DMS114 treated with DMSO at 0.1 percent for 48 hours (cell line): ENCODE measurements at regions not wholly inside any gene's neighbourhood (a gene's known extent, or its start where the extent isn't known, plus 50 kb on each side); places are given as distances from the start of the nearest gene placed in this dataset.

Experiments
- DNase-seq: peaks from one replicate; lab custom pipeline; 2025; ENCODE audit not compliant: unreplicated experiment; lab: John Stamatoyannopoulos, UW

DNA sequence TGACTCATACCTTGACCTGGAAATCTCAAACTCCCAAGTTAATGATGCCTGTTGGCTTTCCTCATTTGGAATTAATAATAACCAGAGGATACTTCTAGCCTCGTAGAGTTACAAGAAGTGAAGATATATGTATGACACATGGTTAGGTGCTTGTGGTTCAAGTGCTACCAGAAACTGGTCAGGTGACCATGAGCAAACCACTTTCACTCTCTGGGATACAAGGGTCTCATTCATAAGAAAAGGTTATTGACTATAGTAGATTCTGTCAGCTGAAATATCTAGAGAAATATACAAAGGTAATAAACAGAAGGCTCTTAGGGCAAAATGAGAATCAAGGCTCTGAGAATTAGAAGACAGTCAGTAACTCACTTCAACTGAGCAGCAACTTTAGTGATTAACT is 233.3 kb downstream of the KCNA4 start:
- DNase-seq = no peak

DNA sequence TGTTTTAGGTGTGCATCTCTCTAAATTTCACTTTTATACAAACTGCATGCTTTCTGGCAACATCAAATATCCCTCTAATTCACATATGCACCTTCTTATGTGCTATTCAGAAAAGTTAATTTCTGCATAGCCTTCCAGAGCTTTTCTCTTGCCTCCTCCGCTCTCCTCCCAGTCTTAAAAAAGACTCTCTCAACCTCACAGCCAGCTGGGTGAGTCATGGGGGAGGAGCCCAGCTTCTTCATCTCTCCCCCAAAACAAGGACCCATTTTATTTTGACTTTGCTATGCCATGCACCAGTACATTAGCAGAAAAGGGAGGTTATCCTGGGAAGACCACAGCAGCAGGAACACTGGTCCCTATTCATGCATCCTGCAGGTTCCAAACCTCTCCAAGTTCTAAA is 234.4 kb downstream of the KCNA4 start:
- no peak for DNase-seq

DNA sequence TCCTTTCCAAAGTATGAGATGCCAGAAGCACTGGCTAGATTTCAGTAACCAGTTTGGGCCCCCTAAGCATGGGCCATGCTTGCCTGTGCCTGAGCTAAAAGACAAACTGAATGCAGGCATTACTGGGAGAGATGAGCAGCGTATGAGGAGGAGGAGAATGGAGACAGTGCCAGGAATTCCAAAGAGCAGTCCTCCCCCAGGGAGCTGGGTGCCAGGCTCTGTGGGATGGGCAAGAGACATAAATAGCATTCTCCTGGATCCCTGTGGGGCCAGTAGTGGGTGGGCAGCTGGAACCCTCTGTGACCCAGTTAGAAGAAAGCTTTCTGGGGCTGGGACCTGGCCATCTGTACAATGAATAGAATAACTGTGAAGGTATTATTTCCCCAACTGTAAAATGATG is 235.6 kb downstream of the KCNA4 start:
- DNase-seq = no peak

DNA sequence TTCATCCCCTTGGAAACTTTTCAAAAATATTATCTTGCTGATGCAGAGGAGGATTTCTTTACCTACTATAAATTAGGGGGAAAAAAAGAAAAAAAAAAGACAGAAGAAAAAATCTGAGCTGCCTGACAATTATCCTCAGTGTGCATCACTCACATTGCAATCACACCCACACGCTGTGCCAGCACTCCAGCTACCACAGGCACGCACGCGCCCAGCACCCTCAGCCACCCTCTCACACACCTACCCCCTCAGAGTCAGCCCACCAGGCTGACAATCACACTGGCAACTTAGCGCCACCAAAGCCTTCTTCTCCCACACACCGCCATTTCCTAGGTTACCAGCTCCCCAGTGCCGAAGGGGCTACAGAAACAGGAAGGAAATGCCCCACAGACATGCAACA is 236.1 kb downstream of the KCNA4 start:
- no peak for DNase-seq

DNA sequence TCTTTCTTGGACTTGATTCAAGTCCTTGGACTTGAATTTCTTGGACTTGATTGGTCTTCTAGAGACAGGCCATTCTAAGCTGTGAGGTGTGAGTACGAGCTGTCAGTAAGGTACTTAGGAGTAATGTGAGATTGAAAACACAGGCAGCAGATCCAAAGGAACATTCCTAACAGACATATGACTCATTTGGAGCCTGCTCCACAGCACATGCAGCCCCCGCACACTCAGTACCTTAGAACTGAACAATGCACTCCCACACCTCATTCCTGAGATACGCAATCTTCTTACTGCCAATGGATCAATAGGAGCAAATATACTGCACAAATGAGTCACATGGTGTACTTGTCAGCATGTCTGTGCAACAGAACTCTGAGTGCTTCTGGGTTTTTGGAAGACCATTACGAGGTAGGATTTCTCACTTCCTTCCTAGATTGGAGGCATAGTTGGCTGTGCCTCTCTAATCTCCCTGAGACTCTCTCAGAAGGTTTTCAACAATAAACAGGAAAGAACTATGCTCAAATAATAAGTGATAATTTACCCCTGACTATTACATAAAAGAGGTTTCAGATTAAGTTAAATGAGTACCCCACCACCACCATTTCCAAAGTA is 243.1 kb downstream of the KCNA4 start:
- no peak for DNase-seq

DNA sequence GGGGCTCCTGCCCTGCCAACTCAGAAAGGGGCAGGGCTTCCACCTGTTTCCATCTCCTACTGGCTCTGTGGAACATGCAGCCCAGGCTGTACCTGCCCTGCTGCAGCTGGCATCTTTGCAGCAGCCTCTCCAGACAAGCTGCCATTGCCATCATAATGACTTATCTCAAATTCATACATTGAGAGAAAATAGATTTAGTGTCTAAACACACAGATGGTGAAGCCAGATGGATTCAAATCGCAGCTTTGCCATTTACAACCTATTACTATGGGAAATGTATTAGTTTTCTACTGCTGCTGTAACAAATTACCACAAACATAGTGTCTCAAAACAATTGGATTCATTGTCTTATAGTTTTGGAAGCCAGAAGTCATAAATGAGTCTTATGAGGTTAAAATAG is 260.0 kb downstream of the KCNA4 start:
- no peak for DNase-seq

DNA sequence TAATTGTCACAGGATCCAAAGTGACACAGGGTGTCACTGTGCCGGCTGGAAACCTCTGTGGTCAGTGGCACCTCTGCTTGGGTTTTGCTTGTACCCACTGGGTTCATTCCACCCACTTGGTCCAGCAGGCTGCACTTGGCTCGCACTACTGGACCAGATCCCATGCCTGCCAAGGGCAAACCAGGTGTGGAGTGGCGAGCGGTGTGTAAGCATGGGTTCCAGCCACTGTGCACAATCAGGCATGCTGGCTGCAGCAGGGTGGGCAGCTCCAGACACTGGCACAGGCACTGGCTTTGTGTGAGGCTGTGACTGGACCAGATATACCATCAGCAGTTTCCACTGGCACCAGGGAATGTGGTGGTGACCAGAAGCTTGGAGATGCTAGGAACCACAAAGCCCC is 261.4 kb downstream of the KCNA4 start:
- DNase-seq = no peak

DNA sequence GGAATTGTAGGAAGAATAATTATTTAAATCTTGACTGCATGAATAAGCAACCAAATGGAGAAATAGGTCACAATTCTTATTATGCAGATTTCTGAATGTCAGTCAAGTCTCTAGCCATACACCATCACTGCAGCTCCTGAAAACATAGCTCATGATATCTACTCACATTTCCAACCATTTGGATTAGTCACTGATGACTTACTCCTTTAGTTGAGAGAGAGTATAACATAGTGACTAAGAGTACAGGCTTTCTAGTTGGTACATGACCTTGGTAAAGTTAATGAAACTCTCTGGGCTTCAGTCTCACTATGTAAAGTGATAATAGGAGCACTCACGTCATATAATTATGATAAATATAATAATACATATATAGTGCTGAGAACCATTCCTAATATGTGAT is 265.2 kb downstream of the KCNA4 start:
- no peak for DNase-seq

DNA sequence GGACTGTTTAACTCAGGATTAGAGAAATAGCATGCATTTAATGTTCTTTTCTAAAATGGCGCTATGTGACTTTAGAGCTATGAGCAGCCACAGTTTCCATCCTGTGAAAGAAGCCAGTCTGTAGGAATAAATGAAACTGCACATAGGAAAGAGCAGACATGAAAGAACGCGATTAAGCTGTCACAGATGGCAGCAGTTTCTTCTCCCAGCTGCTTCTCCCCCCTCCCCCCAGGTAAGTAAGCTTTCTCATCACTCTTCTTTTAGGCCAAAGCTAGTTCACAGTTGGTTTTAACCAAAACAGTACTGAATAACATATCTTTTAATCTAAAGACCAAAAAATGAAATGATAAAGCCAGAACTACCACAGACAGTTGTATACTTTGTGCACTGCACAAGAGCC is 266.4 kb downstream of the KCNA4 start:
- no peak for DNase-seq

DNA sequence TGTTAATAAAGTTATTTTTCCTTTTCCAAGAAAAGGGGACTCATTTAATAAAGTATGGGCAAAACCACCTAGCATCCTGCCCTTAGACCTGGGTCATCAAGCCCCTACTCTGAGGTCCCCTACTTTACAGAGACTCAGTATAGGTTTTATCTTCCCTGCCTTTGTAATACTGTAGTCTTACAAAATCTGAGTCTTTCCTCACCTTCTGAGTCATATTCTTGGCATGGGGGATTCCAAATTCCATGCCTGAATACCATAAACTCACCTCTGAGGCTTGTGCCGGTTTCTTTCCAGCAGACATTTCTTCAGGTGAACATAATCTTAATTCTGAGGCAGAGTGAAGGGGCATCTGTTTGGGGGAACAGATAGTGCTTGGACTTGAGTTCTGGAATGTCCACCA is 282.5 kb downstream of the KCNA4 start:
- DNase-seq = no peak

DNA sequence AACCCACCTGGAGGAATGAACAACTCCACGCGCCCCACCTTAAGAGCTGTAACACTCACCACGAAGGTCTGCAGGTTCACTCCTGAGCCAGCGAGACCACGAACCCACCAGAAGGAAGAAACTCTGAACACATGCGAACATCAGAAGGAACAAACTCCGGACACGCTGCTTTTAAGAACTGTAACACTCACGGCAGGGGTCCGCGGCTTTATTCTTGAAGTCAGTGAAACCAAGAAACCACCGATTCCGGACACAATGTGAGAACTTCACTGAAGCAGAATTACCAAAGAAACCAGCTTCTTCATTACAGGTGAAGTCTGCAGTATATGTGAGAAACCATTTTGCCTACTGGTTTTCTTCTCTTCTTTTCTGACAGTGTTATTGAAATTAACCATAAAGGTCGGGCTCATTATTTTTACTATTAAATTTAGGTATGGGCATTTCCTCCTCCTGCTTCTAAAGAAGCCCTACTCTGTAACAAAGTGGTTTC is 303.0 kb downstream of the KCNA4 start:
- no peak for DNase-seq

DNA sequence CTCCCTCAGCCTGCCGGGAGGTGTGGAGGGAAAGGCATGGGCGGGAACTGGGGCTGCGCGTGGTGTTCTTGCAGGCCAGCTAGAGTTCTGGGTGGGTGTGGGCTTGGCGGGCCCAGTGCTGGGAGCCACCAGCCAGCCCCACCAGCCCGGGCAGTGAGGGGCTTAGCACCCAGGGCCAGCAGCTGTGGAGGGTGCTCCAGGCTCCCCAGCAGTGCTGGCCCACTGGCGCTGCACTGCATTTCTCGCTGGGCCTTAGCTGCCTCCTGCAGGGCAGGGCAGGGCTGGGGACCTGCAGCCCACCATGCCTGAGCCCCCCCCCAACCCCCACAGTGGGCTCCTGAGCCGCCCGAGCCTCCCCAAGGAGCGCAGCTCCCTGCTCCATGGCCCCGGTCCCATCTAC is 304.2 kb downstream of the KCNA4 start:
- DNase-seq = no peak

DNA sequence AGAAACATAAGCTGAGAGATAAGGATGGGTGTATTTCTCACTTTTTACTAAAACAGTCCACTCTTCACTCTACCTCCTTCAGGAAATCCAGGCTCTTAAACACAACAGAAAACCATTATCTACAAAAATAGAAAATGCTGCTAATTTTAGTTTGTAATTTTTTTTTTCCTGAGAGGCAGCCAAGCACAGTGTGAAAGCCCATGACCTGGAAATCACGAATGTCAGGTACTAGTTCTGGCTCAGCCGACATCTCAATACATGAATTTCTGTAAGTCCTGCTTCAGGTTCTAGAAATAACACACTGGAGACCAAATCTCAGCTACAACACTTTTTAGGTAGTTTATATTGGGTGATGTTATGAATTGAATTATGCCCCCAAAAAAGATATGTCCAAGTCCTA is 308.9 kb downstream of the KCNA4 start:
- no peak for DNase-seq

DNA sequence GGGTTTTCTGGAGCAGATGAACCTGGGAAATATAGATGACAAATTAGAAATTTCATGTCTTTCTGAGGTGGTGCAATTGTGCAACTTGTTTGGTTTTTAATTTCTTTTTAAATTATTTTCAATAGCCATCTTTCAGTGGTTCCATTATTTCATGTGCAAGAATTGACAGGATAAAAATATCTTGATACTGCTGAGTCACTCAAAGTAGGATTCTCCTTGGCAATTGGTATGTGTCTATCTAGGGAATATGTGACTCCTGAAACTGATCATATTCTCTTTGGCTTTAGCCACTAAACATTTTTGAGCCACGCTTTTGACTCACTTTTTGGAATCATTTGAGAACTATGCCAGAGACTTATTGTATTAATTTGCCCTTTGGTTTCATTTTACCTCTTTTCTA is 331.5 kb downstream of the KCNA4 start:
- DNase-seq = no peak

DNA sequence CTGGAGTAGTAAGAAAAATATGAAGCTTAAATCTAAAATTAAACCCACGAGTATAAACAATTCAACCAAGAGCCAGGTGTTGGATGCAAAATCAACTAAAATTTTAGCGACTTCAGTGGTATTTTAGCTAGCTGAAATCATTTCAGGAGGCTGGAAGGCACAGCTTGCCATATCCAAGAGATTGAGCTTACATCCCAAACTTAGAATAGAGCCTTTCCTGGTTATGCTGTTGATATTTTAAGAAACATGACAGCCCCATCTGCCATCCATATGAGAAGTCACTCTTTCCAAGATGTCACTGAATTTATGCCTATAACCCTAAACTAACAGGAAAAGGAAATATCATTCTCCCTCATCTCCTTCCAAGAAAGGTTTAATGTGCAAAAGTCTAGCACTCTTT is 334.0 kb downstream of the KCNA4 start:
- no peak for DNase-seq

DNA sequence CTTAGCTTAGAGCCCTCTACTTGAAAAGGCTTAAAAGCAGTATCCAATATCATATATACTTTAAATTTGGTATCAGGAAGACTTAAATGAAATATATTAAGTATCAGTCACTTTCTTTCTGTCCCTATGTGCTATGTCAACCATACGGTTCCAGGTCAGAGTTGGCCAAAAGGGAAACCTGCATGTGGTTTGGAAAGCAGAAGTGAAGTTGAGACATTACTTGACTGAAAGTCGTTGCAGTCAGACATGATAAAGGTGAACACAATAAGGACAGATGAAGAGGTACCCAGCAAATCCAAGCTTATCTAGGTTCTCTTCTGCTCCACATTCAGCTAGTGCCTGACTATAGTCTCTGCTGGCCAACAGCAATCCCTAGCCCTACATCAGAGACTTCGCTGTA is 336.8 kb downstream of the KCNA4 start:
- DNase-seq = no peak

DNA sequence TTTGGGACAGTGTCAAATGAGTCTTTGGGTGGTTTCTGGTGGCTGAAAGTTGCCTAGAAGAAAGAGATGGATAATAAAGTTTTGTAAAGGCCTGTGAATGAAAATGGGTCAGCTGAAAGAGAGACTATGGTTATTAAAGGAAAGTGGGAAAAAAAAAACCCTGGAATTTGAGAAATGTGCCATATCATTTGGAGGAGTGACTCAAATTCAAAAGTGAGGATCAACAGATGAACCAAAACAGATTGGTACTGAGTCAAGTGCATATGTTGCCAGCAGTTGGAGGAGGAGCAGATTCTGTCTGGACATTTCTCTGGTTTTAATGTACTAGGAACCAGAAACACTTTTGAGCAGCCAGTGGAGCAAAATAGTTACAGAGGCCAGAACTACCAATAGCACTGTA is 339.8 kb downstream of the KCNA4 start:
- DNase-seq = no peak

DNA sequence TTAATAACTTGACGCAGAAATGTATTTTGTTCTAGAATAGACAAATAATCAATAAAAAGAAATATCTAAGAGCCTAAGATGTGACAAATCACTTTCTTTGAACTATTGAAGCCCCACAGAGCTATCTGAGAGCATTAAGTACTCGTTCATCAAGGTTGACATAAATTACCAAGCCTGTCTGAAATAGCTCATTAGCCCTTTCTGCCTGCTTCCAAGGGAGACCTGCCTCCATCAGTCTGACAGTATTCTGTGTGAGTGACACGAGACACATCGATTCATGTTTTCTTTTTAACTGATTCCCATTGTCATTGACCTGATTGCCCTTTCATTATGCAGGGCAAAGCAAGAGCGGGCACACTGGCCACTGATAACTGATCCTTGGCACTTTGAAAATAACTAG is 347.5 kb downstream of the KCNA4 start:
- DNase-seq = no peak

DNA sequence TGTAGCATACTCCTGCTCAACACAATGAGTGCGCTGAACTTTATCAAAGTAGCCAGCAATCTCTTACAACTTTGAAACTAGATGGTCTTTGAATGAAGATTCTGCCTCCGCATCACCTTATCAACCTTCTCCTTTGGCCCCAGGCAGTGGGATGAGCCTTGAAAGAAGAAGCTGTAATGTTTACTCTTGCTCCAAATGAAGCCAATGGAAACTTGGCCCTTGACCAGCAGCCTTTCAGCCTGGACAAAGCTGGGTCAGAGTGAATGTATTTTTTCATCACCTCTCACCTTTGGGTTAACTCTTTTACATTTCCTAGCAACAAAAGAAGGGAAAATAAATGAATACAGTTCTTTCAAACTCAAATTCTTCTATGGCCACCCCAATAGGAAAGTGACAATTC is 359.1 kb downstream of the KCNA4 start:
- no peak for DNase-seq

DNA sequence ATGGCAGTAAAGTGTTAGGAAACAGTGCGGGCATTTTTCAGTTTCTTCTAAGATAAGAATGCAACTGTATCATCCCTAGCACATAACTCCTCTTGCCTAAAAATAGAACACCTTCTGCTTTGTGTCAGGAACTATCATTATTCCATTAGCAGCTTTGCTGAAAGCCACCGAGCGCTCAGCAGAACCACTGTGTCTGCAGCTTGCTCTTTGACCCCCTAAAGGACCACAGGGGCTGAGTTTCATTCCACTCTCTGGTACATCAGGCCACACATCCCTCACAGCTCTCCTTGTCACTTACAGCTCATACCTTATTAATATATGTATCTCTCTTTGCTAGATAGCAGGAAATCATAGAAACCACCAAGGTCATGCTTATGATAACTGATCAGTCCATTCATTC is 360.2 kb downstream of the KCNA4 start:
- DNase-seq = no peak

DNA sequence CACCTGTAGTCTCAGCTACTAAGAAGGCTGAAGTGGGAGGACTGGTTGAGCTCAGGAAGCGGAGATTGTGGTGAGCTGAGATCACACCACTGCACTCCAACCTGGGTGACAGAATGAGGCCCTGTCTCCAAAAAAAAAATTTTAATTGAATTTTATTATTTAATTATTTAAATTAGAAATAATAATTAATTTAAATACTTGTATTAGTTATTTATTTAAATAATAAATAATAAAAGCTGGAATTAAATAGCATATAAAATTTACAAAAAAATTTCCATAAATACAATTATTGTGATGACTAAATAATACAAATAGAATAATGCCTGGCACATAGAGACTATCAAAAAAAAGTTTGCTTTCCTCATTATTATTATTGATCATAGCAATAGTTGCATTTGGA is 371.5 kb downstream of the KCNA4 start:
- no peak for DNase-seq

DNA sequence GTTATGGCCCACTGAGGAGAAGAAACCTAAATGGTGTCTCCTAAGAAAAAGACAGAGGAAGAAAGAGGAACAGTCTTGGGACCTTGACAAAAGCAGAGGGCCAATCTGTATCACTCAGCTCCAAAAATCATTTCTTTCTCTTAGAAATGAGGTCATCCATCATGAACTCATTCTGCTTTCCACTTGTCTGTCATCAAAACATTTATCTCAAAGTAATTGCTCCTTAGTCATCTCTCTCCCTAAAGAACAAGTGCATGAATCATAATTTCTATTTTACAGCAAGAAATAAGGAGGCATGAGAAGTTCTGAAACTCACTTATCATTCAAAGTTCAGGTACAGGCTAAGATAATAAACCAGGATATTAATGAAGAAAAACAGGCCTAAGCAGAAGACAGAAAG is 375.6 kb downstream of the KCNA4 start:
- DNase-seq = no peak

DNA sequence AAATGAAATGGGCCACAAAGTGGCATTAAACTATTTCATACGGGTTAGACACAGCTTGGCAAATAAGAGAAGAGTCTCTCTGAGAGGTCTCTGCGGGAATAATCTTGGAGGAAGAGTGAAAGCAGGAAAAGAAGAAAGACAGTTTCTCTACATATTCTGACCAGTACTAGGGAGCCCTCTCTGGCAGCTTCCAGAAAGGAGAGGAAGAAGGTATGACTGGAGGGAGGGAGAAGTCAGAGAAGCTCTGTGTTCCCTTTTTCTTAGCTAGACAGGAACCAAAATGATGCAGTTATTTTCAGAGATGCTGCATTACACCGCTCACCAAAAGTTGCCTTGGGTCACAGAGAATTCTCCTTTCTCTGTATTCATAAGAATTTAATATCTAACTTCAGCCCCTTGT is 382.1 kb downstream of the KCNA4 start:
- DNase-seq = no peak

DNA sequence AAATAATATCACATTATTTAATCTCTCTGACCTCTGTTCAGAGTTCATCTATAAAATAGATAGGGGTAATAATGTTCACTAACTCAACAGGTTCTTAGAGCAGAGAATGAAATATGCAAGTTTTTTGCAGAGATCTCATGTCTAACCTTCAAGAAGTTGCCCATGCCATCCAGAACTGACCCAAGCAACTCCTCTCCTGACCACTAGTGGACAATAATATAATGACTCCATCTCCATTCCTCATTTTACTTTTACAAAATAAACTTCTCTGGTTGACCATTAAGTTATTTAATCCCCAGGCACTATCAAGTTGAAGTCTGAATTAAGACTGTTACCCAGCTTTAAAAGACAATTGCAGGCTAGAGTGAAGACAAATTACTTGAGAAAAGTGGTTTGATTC is 382.6 kb downstream of the KCNA4 start:
- no peak for DNase-seq
